Calu3 (cell line): ENCODE measurements at regions not wholly inside any gene's neighbourhood (a gene's known extent, or its start where the extent isn't known, plus 50 kb on each side); places are given as distances from the start of the nearest gene placed in this dataset.

Experiments used
- BruUV-seq: library from RNA; stranded (reverse); fragments of 400-500 nt; replicated peaks from 2 replicates; lab custom pipeline; 2021; lab: Mats Ljungman, UMichigan
- CTCF ChIA-PET: fragments of 300-600 bp; sonication (Branson Sonifier 250); formaldehyde crosslinking; loops from one replicate; lab custom pipeline; 2022; ENCODE audit warnings: antibody characterized with exemption; lab: Charles Lee
- DNase-seq: peaks from one replicate; pipeline ENCODE4 v3.0.0; 2022
- H3K27ac Mint-ChIP-seq: one replicate; pipeline ENCODE4 v1.8.0; 2022; ENCODE audit warnings: mixed read lengths; ENCODE audit not compliant: unreplicated experiment
- H3K27me3 Mint-ChIP-seq: one replicate; pipeline ENCODE4 v1.8.0; 2022; ENCODE audit warnings: mixed read lengths; ENCODE audit not compliant: unreplicated experiment
- H3K36me3 Mint-ChIP-seq: one replicate; pipeline ENCODE4 v1.8.0; 2022; ENCODE audit warnings: mild to moderate bottlenecking, moderate library complexity, mixed read lengths; ENCODE audit not compliant: insufficient read depth, unreplicated experiment
- H3K4me1 Mint-ChIP-seq: one replicate; pipeline ENCODE4 v1.8.0; 2022; ENCODE audit warnings: mild to moderate bottlenecking, low read depth, mixed read lengths; ENCODE audit not compliant: unreplicated experiment
- H3K4me3 Mint-ChIP-seq: one replicate; pipeline ENCODE4 v1.8.0; 2022; ENCODE audit warnings: mild to moderate bottlenecking, low read depth, moderate library complexity, mixed read lengths; ENCODE audit not compliant: unreplicated experiment
- H3K9me3 Mint-ChIP-seq: one replicate; pipeline ENCODE4 v1.8.0; 2022; ENCODE audit warnings: low read depth, mixed read lengths; ENCODE audit not compliant: unreplicated experiment
- CTCF ChIP-seq: fragments of 200-600 bp; IDR thresholded peaks from one replicate; pipeline ENCODE4 v1.8.0; 2022; ENCODE audit warnings: antibody characterized with exemption; ENCODE audit not compliant: unreplicated experiment
- intact Hi-C: fragments of 100-400 bp; cut with micrococcal nuclease; formaldehyde crosslinking; loops from one replicate; pipeline ENCODE4 v1.10.0; 2022; ENCODE audit not compliant: unreplicated experiment

GRCh38 chr5:167726642-167727041 lies 564.8 kb upstream of the WWC1 start:
- H3K27ac Mint-ChIP-seq = no peak overlapping the region
- no peak overlapping the region for H3K4me3 Mint-ChIP-seq
- intact Hi-C loops = no loop called here
- no peaks in the 10 kb centered on the region for H3K9me3 Mint-ChIP-seq
- no peak for DNase-seq
- no peaks in the 10 kb centered on the region for H3K27me3 Mint-ChIP-seq
- CTCF ChIA-PET = interaction anchor here (0.6 to 0.7 kb wide), 3 partner anchors 21 to 438 kb away, joined by 3 to 4 read pairs (median 4); no protein-coding TSS in a partner anchor
- H3K4me1 Mint-ChIP-seq = peaks cover 11% of the 10 kb centered on the region
- H3K36me3 Mint-ChIP-seq = no peaks in the 10 kb centered on the region
- TF ChIP-seq CTCF = no peak
- no TSS peak for BruUV-seq

GRCh38 chr5:167730121-167730520 lies 561.3 kb upstream of the WWC1 start:
- H3K4me3 Mint-ChIP-seq = no peak overlapping the region
- CTCF ChIA-PET = interaction anchor here (0.7 kb wide), 1 partner anchor 31 kb away, joined by 3 read pairs; no protein-coding TSS in a partner anchor
- H3K36me3 Mint-ChIP-seq = no peaks in the 10 kb centered on the region
- H3K9me3 Mint-ChIP-seq = no peaks in the 10 kb centered on the region
- intact Hi-C loops = no loop called here
- no peak overlapping the region for H3K27ac Mint-ChIP-seq
- no peak for TF ChIP-seq CTCF
- H3K4me1 Mint-ChIP-seq = no peaks in the 10 kb centered on the region
- no TSS peak for BruUV-seq
- H3K27me3 Mint-ChIP-seq = no peaks in the 10 kb centered on the region
- DNase-seq = no peak

- Mint-ChIP-seq H3K27ac (no peak overlapping the region), H3K27me3 (no peaks in the 10 kb centered on the region), H3K4me3 (no peak overlapping the region), H3K9me3 (no peaks in the 10 kb centered on the region), H3K36me3 (no peaks in the 10 kb centered on the region), H3K4me1 (no peaks in the 10 kb centered on the region)
- CTCF ChIA-PET = interaction anchor here (0.7 kb wide), 1 partner anchor 31 kb away, joined by 3 read pairs; no protein-coding TSS in a partner anchor
- no TSS peak for BruUV-seq
- intact Hi-C loops = no loop called here
- no peak for DNase-seq
- TF ChIP-seq CTCF = no peak
These were observed 560.8 kb upstream of the WWC1 start for GRCh38 chr5:167730656-167731055.

- Mint-ChIP-seq H3K27ac (no peak overlapping the region), H3K36me3 (no peaks in the 10 kb centered on the region), H3K27me3 (no peaks in the 10 kb centered on the region), H3K4me1 (no peaks in the 10 kb centered on the region), H3K4me3 (no peak overlapping the region), H3K9me3 (no peaks in the 10 kb centered on the region)
- CTCF ChIA-PET = no interaction called here
- no peak for TF ChIP-seq CTCF
- intact Hi-C loops = no loop called here
- no TSS peak for BruUV-seq
- no peak for DNase-seq
These were observed 559.5 kb upstream of the WWC1 start for GRCh38 chr5:167731951-167732350.
